GM23248 (cell line): ENCODE measurements at regions not wholly inside any gene's neighbourhood (a gene's known extent, or its start where the extent isn't known, plus 50 kb on each side); places are given as distances from the start of the nearest gene placed in this dataset.

Experiments used
- EZH2 ChIP-seq: fragments of 200-600 bp; sonication (generic); IDR thresholded peaks from 2 replicates; pipeline ENCODE4 v1.6.1; 2018; ENCODE audit warnings: antibody characterized with exemption, mild to moderate bottlenecking; ENCODE audit not compliant: insufficient read depth, poor library complexity, severe bottlenecking
- EZH2phosphoT487 ChIP-seq: fragments of 200-600 bp; sonication (generic); IDR thresholded peaks from 2 replicates; pipeline ENCODE4 v1.6.1; 2018; ENCODE audit warnings: antibody characterized with exemption, moderate library complexity, mild to moderate bottlenecking, low read depth; ENCODE audit not compliant: insufficient read depth

GRCh38 chr16:72261127-72261526 lies 89.2 kb upstream of the PMFBP1 start:
- TF ChIP-seq EZH2, result no peak
- no peak for TF ChIP-seq EZH2phosphoT487
